ENCODE measurements at regions not wholly inside any gene's neighbourhood (a gene's known extent, or its start where the extent isn't known, plus 50 kb on each side); places are given as distances from the start of the nearest gene placed in this dataset.

DNA sequence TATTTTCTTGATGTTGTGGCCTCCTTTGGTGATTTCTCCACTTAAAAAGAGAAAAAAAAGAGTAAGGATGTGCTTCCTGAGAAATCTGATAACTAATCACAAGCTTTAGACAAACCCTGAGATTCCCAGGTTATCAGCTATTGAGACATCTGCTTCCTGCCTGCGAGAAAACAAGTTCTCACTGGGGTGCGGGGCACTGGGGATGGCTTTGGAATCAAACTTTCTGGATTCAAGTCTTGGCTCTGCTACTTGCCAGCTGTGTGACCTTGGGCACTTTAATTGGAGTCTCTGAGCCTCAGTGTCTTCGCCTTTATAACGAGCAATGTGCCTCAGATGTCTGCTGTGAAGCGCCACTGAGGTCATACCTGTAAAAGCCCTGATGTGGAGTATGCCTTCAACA, 152.5 kb upstream of the NAV2 start:
- DNase-seq (ENCODE audit: low spot score) = no peak

DNA sequence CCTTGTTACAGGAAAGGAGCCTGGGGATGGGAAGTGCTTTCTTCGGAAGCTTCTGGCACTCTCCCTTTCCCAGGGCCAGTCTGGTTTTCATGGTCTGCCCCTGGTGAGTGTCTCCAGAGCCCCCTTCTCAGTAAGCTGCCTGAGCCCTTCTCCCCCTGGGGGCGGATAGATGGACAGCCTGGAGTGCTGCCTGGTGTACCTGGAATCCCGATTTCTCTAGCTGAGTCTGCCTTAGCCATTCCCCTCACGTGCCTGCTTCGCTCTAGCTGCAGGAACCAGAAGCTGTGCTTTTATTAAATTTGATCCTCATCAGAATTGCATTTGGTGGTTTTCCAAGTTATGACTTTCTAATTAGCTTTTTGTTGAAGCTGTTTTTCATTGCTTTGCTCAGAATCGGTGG, 152.9 kb upstream of the NAV2 start:
- no peak for DNase-seq (ENCODE audit: low spot score)

DNA sequence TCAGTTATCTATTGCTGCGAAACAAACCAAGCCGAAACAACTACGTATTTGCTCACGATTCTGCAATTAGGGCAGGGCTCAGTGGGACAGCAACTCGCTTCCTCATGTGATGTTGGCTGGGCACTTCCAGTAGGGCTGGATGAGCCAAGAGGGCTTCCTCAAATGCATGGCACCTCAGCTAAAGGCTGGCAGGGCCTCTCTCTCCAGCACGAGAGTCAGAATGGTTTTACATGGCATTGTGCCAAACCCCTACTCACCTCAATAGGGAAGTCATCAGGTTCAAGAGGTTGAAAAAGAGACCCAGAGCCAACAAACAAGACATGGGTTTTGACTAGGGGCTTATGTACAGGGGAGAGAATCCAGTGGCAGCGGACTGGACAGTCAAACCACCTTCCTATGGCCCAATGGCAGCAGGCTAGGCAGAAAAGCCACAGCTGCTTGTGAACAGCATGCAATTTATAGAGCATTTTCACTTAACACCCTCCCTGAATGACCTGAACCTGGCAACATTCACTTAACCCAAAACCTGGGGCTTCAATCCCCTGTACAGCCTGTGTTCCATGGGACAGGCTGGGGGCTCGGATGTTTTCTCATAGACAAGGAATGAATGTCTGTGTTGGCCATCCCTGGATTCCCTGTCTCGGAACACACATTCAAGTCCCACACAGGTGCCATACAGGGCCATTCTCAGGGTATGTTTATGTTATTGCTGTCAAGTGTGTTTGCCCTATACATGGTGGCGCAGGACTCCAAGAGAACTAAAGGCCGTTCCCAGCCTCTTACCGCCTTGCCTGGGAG, 154.2 kb upstream of the NAV2 start:
- DNase-seq (ENCODE audit: low spot score) = no peak

DNA sequence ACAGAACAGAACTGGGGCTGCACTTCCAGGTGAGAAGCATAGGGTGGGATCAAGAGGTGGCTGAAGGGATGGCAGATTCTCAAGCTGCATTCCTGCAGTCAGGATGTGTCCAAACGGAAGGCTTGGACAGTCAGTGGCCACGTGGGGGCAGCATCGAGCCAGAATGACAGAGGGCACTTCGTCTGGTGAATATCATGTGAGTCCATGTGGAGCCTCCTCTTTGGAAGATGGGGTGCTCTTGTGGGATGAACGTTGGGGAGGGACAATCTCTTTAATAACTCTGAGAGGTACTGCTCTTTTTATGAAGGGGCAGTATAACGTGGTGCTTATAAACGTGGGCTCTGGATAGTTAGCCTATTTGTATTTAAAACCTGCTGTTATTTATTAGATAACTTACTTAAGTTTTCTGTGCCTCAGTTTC, 154.9 kb upstream of the NAV2 start:
- peak; percentile 61 for DNase-seq (ENCODE audit: low spot score)

DNA sequence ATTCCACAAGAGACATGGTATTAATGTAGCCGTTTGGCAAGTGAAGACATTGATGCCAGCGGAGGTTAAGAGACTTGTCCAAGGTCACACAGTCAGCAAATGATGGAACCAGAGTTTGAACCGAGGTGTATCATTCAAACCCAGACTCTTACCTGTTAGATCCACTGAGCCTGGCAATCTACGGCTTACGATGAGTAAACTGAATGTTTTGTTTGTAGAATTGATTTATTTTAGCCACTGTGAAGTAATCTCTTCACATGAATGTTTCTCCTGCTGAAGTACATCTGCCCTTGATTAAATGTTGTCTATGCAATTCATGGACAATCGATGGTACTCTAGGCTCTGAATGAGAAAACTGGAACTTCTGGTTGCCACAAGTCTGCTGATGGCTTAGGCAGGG, 155.5 kb upstream of the NAV2 start:
- no peak for DNase-seq (ENCODE audit: low spot score)

DNA sequence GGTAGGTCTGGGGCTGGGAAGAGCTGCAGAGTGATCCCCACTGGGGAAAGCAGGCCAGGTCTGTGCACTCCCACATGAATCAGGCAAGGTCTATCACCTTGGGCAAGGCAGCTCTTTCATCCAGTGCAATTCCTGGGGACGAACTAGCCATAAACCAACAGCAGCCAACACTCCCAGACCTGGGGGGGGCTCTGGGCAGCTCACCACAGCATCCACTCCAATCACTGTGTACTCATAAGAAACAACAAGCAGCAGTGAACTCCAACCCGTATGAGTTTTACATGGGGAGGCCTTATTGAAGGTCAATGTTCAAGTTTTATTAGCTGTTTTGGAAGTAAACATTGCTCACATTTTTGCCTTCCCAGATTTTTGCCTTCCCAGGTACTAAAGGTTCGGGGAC, 157.4 kb upstream of the NAV2 start:
- no peak for DNase-seq (ENCODE audit: low spot score)

DNA sequence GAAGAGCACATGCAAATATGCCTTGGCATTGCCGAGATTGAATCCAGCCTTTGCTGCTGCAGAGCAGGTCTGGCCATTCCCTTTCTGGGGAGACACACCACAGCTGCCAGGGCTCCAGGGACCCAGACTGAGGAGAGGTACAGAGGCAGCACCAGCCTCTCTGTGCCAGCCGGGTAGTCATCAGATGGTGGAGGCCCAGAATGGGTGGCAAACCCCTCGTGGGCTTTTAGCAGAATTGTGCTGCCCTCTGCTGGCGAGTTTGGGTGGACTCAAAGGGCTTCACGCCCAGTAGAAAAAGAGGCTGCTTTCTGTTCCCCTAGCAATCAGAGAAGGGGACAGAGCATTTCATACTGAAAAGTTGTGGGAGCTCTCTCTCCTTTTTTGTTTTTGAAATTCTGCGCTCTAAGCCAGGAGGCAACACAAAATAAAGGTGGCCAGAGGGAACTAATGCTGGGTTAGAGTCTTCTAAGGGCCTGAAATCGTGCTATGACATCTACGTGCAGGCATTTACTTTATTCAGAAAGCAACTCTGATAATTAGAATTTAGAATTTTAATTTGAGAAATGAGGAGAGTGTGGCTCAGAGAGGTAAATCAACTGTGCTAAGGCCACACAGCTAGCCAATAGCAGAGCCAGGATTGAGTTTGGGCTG, 158.8 kb upstream of the NAV2 start:
- DNase-seq (ENCODE audit: low spot score) = peak; percentile 41

DNA sequence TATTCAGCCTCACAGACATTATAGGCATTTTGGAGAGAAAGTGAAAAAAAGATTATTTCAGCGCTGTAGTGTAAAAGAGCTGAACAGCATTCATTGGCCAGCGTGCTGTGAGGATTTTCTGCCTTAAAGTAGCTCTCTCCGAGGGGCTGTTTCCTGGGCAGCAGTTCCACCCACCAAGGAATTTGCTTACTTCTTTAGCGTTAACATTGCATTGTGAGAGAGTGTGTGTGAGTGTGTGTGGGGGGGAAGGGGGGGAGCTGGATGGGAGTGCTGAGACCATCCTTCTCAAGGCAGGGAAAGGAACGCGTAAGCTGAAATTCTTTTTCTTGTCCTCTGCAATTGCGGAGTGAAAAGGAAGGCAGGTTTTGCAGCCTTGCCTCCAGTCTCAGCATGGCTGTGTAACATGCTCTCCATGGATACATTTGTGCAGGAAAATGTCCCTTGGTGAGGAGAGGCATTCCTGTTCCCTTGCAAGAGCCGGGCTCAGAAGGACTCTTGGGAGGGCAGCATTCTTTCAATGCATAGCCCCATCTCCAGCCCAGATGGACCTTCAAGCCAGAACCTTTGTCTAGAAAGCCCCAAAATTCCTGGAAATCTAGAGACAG, 159.9 kb upstream of the NAV2 start:
- no peak for DNase-seq (ENCODE audit: low spot score)

DNA sequence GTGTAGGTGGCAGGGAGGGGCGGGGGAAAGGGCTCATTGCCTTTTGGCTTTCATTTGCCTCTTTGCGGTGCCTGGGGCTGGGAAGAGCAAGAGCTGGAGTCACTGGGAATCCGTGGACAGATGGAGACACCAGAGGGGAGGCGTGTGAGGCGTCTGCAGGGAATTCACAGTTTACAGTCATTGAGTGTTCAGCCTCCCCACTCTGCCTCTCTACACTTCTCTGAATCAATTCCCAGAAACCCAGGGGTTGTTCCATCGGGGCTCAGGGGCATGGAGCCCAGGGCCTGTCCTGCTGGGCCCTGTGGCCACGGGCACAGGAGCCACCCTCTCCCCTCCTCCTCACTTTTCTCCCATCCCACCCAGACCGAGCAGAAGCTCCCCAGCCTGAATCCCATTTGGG, 160.5 kb upstream of the NAV2 start:
- DNase-seq (ENCODE audit: low spot score) = no peak

DNA sequence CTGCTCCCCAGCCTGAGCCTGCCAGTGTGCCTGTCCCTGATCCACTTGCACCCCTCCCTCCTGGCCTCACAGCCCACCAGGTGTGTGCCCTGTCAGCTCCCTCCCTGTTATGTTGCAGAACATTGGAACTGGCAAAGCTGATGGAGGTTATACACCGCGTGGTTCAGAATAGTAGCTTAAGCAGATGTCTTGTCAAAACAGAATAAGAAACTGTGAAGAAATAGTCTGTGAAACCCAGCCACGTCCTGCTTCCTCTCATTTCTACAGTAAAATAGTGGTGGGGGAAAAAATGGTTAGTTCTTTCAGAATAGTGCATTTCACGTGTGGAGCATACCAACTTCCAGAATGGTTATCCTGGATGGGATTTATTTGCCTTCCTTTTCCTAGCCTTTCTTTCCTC, 161.2 kb upstream of the NAV2 start:
- no peak for DNase-seq (ENCODE audit: low spot score)

DNA sequence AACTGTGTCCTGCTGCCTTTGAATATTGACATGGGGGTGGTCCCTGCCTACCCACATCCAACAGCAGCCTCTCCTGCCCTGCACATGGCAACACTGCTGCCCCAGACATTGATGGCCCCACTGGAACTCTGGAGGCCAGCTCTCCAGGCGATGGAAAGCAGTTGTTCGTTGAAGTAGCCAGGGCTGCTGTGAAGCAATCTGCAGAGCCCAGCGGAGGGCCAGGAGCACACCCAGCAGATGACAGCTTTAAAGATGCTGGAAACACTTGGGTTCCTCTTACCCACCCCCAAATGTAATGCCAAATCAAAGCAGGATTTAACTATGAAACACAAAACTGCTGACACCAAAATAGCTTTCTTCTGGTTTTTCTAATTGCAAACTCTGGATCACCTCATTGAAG, 165.6 kb upstream of the NAV2 start:
- no peak for DNase-seq (ENCODE audit: low spot score)

DNA sequence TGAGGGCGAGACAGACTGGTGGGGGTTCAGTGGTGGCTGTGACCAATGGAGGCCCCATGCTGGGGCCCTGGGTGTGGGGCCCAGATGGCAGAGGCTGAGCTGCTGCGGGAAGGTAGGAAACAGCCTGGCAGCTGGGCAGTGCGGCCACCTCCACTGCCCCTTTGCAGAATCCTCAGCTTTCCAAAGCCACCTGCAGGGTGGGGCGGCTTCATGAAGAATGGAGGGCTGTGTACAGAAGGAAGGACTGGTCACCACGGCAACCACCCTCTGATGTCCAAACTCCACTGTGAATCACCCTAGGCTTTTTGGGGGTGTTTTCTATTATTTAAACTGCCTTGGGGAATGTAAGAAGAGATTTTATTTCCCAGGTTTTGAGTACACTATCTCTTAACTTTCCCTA, 166.3 kb upstream of the NAV2 start:
- DNase-seq (ENCODE audit: low spot score) = no peak

DNA sequence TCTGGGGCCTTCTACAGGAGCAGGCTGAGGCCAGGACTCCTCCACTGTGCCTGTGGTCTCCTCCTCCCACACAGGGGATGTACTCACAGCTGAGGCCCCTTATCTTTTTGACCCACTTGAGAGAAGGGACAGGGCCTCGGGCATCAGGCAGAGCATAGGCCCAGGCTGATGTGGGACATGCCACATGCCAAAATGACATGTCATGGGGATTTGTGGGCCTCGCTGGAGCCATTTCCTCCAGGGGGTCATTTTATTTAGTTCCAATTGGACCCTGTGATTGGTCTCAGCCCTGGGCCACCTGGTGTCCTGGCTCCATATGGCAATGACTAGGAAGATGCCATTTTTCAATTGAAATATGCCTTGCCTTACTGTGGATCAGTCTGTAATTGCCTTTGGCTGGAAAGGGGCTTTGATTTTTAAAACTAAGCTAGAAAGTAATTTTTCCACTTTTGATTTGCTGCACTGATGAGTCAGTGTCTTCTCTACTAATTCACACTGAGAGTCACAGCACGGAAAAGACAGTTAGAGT, 171.1 kb upstream of the NAV2 start:
- no peak for DNase-seq (ENCODE audit: low spot score)

DNA sequence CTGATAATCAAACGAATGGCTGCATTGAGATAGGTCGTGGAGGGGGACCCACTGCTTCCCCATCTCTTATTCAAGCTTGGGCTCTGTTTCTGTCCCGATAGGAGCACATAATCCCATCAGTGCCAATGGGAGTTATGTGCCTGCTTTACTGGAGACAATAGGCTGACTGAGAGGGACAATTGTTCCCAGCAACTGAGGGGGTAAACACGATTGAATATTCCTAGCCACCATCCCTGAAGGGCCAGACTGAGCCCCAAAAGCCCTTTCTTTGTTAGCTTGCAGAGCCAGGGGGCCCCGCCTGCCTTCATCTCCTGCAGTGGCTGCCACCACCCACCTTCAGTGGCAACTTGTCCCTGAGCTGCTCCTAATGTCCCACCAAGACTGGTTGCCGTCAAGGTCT, 172.8 kb upstream of the NAV2 start:
- DNase-seq (ENCODE audit: low spot score) = no peak

DNA sequence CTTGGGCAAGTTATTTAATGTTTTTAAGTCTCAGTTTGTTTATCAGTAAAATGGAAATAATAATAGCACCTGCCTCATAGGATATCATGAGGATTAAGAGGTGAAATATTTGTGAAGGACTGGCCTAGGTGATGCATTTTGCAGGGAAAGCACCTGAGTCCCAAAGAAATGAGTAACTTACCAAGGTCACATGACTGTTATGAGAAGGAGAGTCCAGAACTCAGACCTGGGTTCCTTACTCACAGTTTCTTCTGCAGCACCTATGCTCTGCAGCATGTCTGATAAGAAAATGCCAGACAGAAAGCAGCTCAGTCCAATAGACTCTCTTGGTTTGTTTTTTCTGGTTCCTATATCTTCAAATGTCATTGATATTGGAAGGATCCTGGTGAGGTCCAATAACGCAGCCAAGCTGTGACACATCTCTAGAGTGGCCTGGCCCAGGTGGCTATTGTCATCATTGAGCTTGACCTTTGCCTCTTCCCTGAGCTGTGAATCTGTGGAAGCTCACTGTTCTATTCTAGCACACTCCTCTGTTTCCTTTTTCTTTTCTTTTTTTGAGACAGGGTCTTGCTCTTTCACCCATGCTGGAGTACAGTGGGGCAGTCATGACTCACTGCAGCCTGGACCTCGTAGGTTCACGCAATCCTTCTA, 174.7 kb upstream of the NAV2 start:
- DNase-seq (ENCODE audit: low spot score) = no peak

DNA sequence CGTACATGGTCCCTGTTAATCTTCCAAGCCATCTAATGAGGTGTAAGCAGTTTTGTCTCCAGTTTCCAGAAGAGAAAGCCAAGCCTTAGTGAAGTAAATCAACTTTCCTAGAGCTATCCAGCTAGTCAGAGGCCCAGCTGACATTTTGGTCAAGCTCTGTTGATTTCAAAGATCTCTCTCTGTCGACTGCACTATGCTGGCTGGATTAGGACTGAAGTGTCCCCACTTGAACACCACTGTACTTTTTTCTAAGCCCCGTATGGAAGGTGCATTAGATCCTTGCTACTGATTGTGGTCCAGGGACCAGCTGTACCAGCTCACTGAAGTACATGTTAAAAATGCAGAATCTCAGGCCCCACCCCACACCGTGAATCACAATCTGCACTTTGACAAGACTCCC, 176.5 kb upstream of the NAV2 start:
- DNase-seq (ENCODE audit: low spot score) = no peak

DNA sequence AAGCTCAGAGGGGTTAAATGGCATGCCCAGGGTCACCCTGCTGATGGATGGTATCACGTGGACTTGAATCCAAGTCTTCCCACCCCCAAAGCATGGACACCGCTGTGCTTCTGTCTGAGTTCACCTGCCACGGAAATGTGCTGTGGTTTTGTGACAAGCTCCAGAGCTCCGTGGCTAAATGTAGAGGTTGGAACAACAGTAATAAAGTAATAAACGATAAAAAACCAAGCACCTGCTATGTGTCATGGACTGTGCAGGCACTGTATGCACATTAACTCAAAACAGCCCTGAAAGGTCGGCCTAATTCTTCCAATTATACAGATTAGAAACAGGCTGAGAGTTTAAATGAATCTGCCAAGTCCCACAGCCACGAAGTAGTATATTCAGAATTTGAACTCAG, 182.1 kb upstream of the NAV2 start:
- DNase-seq (ENCODE audit: low spot score) = no peak

DNA sequence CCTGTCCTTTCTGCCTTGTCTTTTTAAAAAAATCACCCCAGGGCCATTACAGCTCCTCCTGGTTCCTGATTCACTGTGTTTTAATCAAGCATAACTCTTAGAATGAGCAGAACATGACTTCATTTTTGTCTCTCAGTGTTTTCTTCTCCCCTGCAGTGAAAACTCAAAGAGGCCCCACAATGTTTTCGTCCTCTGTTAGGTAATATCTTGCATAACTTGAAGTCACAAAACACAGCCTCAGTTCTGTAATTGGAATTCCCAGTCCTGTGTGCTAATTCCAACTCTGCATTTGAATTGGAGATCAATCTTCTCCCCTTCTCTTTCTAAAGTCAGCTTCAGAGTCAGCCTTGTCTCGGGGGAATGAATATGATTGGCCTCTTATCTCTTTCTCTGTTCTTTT, 186.5 kb upstream of the NAV2 start:
- no peak for DNase-seq (ENCODE audit: low spot score)

DNA sequence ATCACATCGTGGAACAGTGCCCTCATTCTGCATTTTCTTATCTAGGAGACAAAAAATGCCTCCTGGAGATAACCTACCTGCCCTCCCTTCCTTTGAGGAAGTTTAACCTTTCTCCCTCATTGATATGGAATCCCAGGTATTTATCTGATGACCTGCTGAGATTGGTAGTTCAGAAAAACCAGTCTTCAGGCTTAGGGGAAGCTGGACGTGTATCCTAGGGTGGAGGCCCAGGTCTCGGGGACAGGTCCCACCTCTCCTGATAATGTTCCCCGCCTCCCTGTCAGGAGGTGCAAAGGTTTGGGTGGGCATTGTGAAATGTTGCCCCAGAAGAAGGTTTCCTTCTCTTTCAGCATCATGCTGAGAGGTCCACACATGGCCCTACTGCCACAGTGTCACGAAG, 186.9 kb upstream of the NAV2 start:
- DNase-seq (ENCODE audit: low spot score) = no peak

DNA sequence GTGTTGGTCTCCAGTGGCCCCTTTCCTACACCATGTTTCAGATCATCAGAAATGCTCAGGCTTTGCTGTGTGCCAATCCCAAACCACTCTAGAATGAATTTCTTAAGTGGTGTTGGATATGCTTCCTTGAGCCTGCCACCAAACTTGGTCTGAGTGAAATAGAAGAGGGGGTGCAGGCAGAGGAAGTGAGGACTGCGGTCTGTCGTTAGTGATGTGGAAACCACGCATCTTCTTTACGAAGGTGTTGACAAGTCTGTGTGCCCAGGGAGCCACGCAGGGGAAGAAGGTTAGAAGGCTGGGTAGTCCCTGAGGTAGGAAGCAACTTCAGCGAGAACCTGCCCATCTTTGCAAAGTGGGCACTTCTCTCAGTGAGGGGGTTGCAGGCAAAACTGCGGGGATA, 187.4 kb upstream of the NAV2 start:
- no peak for DNase-seq (ENCODE audit: low spot score)

DNA sequence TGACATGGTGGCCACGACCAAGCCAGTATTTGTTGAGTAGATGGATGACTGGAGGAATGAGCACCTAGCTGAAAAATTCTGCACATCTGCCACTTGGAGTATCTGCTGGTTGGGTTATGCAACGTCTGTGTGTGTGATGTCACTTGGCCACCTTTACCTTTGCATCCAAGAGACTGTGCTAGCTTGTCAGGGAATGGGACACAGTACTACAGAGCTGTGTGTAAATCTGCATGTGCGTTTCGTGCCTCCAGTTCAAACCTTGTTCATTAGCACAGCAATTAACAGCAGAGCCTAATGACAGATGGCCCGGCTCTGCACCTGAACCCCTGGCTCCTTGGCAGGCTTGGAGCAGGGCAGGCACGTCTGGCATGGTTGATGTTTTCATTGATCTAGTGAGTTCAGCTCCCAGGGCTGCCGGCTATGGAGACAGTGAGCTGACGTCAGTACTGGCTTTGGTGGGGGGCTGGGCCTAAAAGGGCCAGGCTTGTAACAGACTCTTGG, 188.4 kb upstream of the NAV2 start:
- DNase-seq (ENCODE audit: low spot score) = no peak

DNA sequence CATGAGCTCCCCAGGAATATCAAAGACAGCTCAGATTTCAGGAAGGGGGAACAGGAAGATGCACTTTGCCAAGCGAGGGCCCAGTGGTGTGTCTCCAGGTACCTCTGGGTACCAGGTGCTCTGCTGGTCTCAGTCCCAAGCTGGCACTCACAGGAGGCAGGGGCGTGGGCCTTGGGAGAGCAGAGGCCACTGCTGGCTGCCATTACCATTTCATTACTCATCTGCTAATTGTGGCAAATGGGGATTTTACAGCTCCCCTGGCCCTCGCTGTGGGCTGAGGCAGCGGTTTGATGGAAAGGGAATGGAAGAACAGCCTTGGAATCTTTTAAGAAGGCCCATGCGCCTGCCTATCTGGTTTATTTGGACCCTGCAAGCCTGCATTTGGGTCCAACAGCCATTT, 192.0 kb upstream of the NAV2 start:
- DNase-seq (ENCODE audit: low spot score) = no peak
